ENCODE measurements at regions not wholly inside any gene's neighbourhood (a gene's known extent, or its start where the extent isn't known, plus 50 kb on each side); places are given as distances from the start of the nearest gene placed in this dataset.

DNA sequence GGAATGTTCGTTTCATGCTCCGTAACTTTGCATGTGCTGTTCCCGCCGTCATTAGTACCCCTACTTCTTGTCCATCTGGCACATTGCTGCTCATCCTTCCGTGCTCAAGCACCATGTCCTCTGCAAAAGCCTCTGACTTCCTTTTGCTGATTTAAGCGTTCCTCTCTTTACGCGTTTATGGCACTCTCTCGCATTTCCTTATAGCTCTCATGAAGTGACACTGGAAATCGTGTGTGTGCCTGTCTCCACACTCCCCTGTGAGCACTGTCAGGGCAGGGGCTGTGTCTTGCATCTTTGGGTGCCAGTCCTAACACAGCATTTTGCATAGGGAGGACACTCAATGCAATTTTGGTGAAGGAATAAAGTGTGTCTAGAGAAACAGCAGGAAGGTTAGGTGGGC, 210.6 kb upstream of the FAT1 start:
- TF ChIP-seq SUZ12 (IDR thresholded peaks at IDR 0.05; ENCODE audit: extremely low read depth, insufficient read depth, insufficient read length) (no peak), ZNF274 (IDR thresholded peaks at IDR 0.05; ENCODE audit: low read depth, low read length) (no peak), YY1 (IDR thresholded peaks at IDR 0.05; ENCODE audit: insufficient read depth, insufficient read length) (no peak)

Measured in NT2/D1 (cell line).